A549 (cell line): ENCODE measurements at regions not wholly inside any gene's neighbourhood (a gene's known extent, or its start where the extent isn't known, plus 50 kb on each side); places are given as distances from the start of the nearest gene placed in this dataset.

Experiments
- ATAC-seq, 2 experiments: fragments of 200-7000 bp in 1 of 2; fragments of >200 bp in 1 of 2; cut with Nextera tagmentation in 1 of 2; cut with Tn5 transposase in 1 of 2; 3 replicates each; pipeline versions ENCODE4 v1.8.0 to v1.9.1; 2018 to 2020; ENCODE audit warnings: mild to moderate bottlenecking in 1 of 2, moderate library complexity in 1 of 2
- CTCF ChIA-PET: fragments of 300-600 bp; sonication (Branson Sonifier 250); formaldehyde crosslinking; extraction: SDS; loops from one replicate; lab custom pipeline; 2021; ENCODE audit warnings: antibody characterized with exemption, inconsistent platforms; lab: Yijun Ruan, JAX
- POLR2A ChIA-PET: fragments of 350-600 bp; formaldehyde crosslinking; extraction: SDS; loops from one replicate; lab custom pipeline; 2021; ENCODE audit warnings: antibody characterized with exemption, inconsistent platforms; lab: Yijun Ruan, JAX
- DNase-seq, 2 experiments: peaks; one replicate each; pipeline versions ENCODE4 v3.0.0 to v3.0.0-alpha.2; 2011 to 2016; ENCODE audit warnings: low read depth in 1 of 2, low spot score in 1 of 2
- FAIRE-seq: peaks from 2 replicates; lab custom pipeline; 2011; peaks lifted over from hg19 to GRCh38; lab: Jason Lieb, UNC
- H3K27ac ChIP-seq, 2 experiments: fragments of >200 bp; sonication (Bioruptor Twin); formaldehyde crosslinking; 3 replicates each; pipeline ENCODE4 v1.5.1; 2016 to 2017
- H3K4me1 ChIP-seq: fragments of >200 bp; sonication (Bioruptor Twin); formaldehyde crosslinking; 3 replicates; pipeline ENCODE4 v1.6.1; 2016
- H3K4me2 ChIP-seq: fragments of >200 bp; sonication (Bioruptor Twin); formaldehyde crosslinking; 3 replicates; pipeline ENCODE4 v1.6.1; 2016
- H3K4me3 ChIP-seq: fragments of >200 bp; sonication (Bioruptor Twin); formaldehyde crosslinking; 3 replicates; pipeline ENCODE4 v1.5.1; 2016
- H3K9me3 ChIP-seq: fragments of >200 bp; sonication (Bioruptor Twin); formaldehyde crosslinking; 3 replicates; pipeline ENCODE4 v1.6.1; 2016
- ATOH8 ChIP-seq: fragments of 250-450 bp; sonication (Bioruptor Pico); IDR thresholded peaks from 2 replicates; pipeline ENCODE4 v1.5.0; 2020; ENCODE audit warnings: low read depth, mild to moderate bottlenecking, moderate library complexity
- BCL3 ChIP-seq: fragments of >200 bp; sonication (Bioruptor Twin); formaldehyde crosslinking; IDR thresholded peaks from 3 replicates; pipeline ENCODE4 v1.6.1; 2016
- BHLHE40 ChIP-seq: IDR thresholded peaks from 2 replicates; pipeline ENCODE4 v1.6.1; 2012; ENCODE audit warnings: low read depth, low read length, inconsistent platforms
- CBX8 ChIP-seq: fragments of 200-600 bp; sonication (generic); IDR thresholded peaks from 2 replicates; pipeline ENCODE4 v1.6.1; 2016
- CHD2 ChIP-seq: fragments of 150-350 bp; IDR thresholded peaks from 2 replicates; pipeline ENCODE4 v1.6.1; 2014; ENCODE audit warnings: low read length; ENCODE audit not compliant: partially characterized antibody
- CHD4 ChIP-seq: fragments of 200-600 bp; sonication (generic); IDR thresholded peaks from 2 replicates; pipeline ENCODE4 v1.6.1; 2016; ENCODE audit warnings: antibody characterized with exemption, mild to moderate bottlenecking, borderline replicate concordance
- EHF ChIP-seq: fragments of 250-450 bp; sonication (Bioruptor Pico); IDR thresholded peaks from 2 replicates; pipeline ENCODE4 v1.5.0; 2020; ENCODE audit warnings: mild to moderate bottlenecking
- EP300 ChIP-seq, 2 experiments: fragments of >200 bp; sonication (Bioruptor Twin); formaldehyde crosslinking; IDR thresholded peaks; 2 replicates in 1 of 2; 3 replicates in 1 of 2; pipeline ENCODE4 v1.6.1; 2016 to 2017
- FOSB ChIP-seq: fragments of 250-450 bp; sonication (Bioruptor Pico); IDR thresholded peaks from 2 replicates; pipeline ENCODE4 v1.5.0; 2020; ENCODE audit warnings: mild to moderate bottlenecking, moderate library complexity
- FOXS1 ChIP-seq: fragments of 250-450 bp; sonication (Bioruptor Pico); IDR thresholded peaks from 2 replicates; pipeline ENCODE4 v1.5.0; 2020; ENCODE audit warnings: mild to moderate bottlenecking, moderate library complexity
- GATA3 ChIP-seq: IDR thresholded peaks from 2 replicates; pipeline ENCODE4 v1.6.1; 2012; ENCODE audit warnings: borderline replicate concordance
- HDAC2 ChIP-seq: fragments of 200-600 bp; sonication (generic); IDR thresholded peaks from 2 replicates; pipeline ENCODE4 v1.6.1; 2016
- HEYL ChIP-seq: fragments of 250-450 bp; sonication (Bioruptor Pico); IDR thresholded peaks from 2 replicates; pipeline ENCODE4 v1.8.0; 2021; ENCODE audit warnings: mild to moderate bottlenecking, moderate library complexity
- HOXB5 ChIP-seq: fragments of 250-450 bp; sonication (Bioruptor Pico); IDR thresholded peaks from 2 replicates; pipeline ENCODE4 v1.5.0; 2020; ENCODE audit warnings: mild to moderate bottlenecking, moderate library complexity
- KDM1A ChIP-seq: fragments of 200-600 bp; sonication (generic); IDR thresholded peaks from 2 replicates; pipeline ENCODE4 v1.6.1; 2016; ENCODE audit warnings: low read depth, mild to moderate bottlenecking
- MAFK ChIP-seq: fragments of 450-650 bp; IDR thresholded peaks from 2 replicates; pipeline ENCODE4 v1.6.1; 2014; ENCODE audit not compliant: partially characterized antibody
- MAX ChIP-seq: IDR thresholded peaks from 2 replicates; pipeline ENCODE4 v1.6.1; 2012
- NPAS2 ChIP-seq: fragments of 250-450 bp; sonication (Bioruptor Pico); IDR thresholded peaks from 2 replicates; pipeline ENCODE4 v1.8.0; 2022; ENCODE audit warnings: mild to moderate bottlenecking, moderate library complexity, borderline replicate concordance
- POLR2A ChIP-seq: IDR thresholded peaks from 2 replicates; pipeline ENCODE4 v1.6.1; 2012; ENCODE audit warnings: mild to moderate bottlenecking, low read length
- RAD21 ChIP-seq, 2 experiments: fragments of >200 bp in 1 of 2; sonication (Bioruptor Twin) in 1 of 2; formaldehyde crosslinking in 1 of 2; IDR thresholded peaks in 1 of 2; conservative IDR thresholded peaks in 1 of 2; 2 replicates in 1 of 2; 3 replicates in 1 of 2; pipeline ENCODE4 v1.6.1; 2012 to 2018; ENCODE audit warnings: inconsistent platforms in 1 of 2
- RARB ChIP-seq: fragments of 250-450 bp; sonication (Bioruptor Pico); IDR thresholded peaks from 2 replicates; pipeline ENCODE4 v1.8.0; 2021; ENCODE audit warnings: mild to moderate bottlenecking, moderate library complexity
- REST ChIP-seq: fragments of 200-600 bp; sonication (generic); IDR thresholded peaks from 2 replicates; pipeline ENCODE4 v1.6.1; 2016; ENCODE audit warnings: antibody characterized with exemption, mild to moderate bottlenecking, moderate library complexity
- RNF2 ChIP-seq: fragments of 200-600 bp; sonication (generic); IDR thresholded peaks from 2 replicates; pipeline ENCODE4 v1.6.1; 2016; ENCODE audit warnings: low read depth, mild to moderate bottlenecking, antibody characterized with exemption, moderate library complexity, borderline replicate concordance
- TFCP2L1 ChIP-seq: fragments of 250-450 bp; sonication (Bioruptor Pico); IDR thresholded peaks from 2 replicates; pipeline ENCODE4 v1.5.0; 2021; ENCODE audit warnings: mild to moderate bottlenecking
- USF2 ChIP-seq: fragments of 450-650 bp; IDR thresholded peaks from 2 replicates; pipeline ENCODE4 v1.6.1; 2014; ENCODE audit warnings: antibody characterized with exemption
- ZNF302 ChIP-seq: fragments of 250-450 bp; sonication (Bioruptor Pico); IDR thresholded peaks from 2 replicates; pipeline ENCODE4 v1.9.0; 2021; ENCODE audit warnings: inconsistent platforms, mild to moderate bottlenecking, moderate library complexity
- WGBS: methylation state at CpG from one replicate; pipeline ENCODE4 v1.1.6; 2017; ENCODE audit errors: missing lambda C conversion rate; 5-methylcytosine and 5-hydroxymethylcytosine counted together

GRCh38 chr13:79775830-79776229 is 294.9 kb downstream of the NDFIP2 start (continued):
- TF ChIP-seq MAFK (no peak), RARB (CRISPR knock-in tag) (no peak), NPAS2 (CRISPR knock-in tag) (no peak), RAD21 (conservative IDR thresholded peaks at IDR 0.05 in 1 of 2, IDR thresholded peaks at IDR 0.05 in 1 of 2) (peak; percentile 74 to 79), HEYL (no peak), FOXS1 (CRISPR knock-in tag) (no peak), REST (no peak), CHD4 (no peak), FOSB (CRISPR knock-in tag) (no peak), RNF2 (no peak), BHLHE40 (no peak), CBX8 (no peak)

- CTCF ChIA-PET = interaction anchor here (1.1 kb wide), 1 partner anchor 570 kb away, joined by 3 read pairs; no protein-coding TSS in a partner anchor
- WGBS = 5% methylated on average over 1 of the region's 1 CpG
- no peak for TF ChIP-seq RAD21 (conservative IDR thresholded peaks at IDR 0.05 in 1 of 2, IDR thresholded peaks at IDR 0.05 in 1 of 2)
- TF ChIP-seq HEYL = no peak
- no peak for TF ChIP-seq GATA3
- FAIRE-seq (no peak), DNase-seq (no peak), ATAC-seq (no peak)
- Histone ChIP-seq H3K4me2 (no peak overlapping the region), H3K27ac (no peak overlapping the region), H3K4me1 (peaks cover 10% of the 10 kb centered on the region; the same call in 1 of the 3 replicates), H3K9me3 (0 out of 3 replicates have a peak, but pooled peaks cover 2% of the 10 kb centered on the region), H3K4me3 (no peak overlapping the region)
- POLR2A ChIA-PET = no interaction called here
Measured at GRCh38 chr13:79772811-79773210, 291.9 kb downstream of the NDFIP2 start.

GRCh38 chr13:79771493-79771892 is 290.5 kb downstream of the NDFIP2 start:
- TF ChIP-seq ATOH8 (CRISPR knock-in tag) (no peak), POLR2A (no peak), EHF (CRISPR knock-in tag) (no peak), BCL3 (no peak), RAD21 (conservative IDR thresholded peaks at IDR 0.05 in 1 of 2, IDR thresholded peaks at IDR 0.05 in 1 of 2) (no peak), TFCP2L1 (no peak), USF2 (no peak), RNF2 (no peak), ZNF302 (CRISPR knock-in tag) (no peak), CHD2 (no peak), EP300 (IDR thresholded peaks at IDR 0.05) (no peak), KDM1A (no peak), MAX (no peak), GATA3 (no peak), CHD4 (no peak), REST (no peak), HDAC2 (no peak), MAFK (no peak), HOXB5 (CRISPR knock-in tag) (no peak)
- POLR2A ChIA-PET = no interaction called here
- Histone ChIP-seq H3K4me1 (peaks cover 9% of the 10 kb centered on the region; the same call in 1 of the 3 replicates), H3K27ac (no peak overlapping the region), H3K4me3 (no peak overlapping the region), H3K4me2 (no peak overlapping the region), H3K9me3 (0 out of 3 replicates have a peak, but pooled peaks cover 2% of the 10 kb centered on the region)
- FAIRE-seq (no peak), ATAC-seq (no peak), DNase-seq (no peak)
- CTCF ChIA-PET = interaction anchor here (0.6 to 1.2 kb wide), 3 partner anchors 214 to 1152 kb away, joined by 3 to 6 read pairs (median 5); no protein-coding TSS in a partner anchor
